Lower leg skin (tissue), 3 donors: ENCODE measurements at regions not wholly inside any gene's neighbourhood (a gene's known extent, or its start where the extent isn't known, plus 50 kb on each side); places are given as distances from the start of the nearest gene placed in this dataset.

Experiments
- CTCF ChIP-seq, 3 donors: fragments of 450-650 bp; IDR thresholded peaks; one replicate each; pipeline ENCODE4 v1.5.1; 2016; ENCODE audit warnings: antibody characterized with exemption in 3 of 3, mild to moderate bottlenecking in 3 of 3, moderate library complexity in 2 of 3
- POLR2A ChIP-seq, 2 donors: fragments of 450-650 bp; IDR thresholded peaks; one replicate each; pipeline ENCODE4 v1.6.1; 2016 to 2017; ENCODE audit warnings: antibody characterized with exemption in 2 of 2, mild to moderate bottlenecking in 1 of 2, moderate library complexity in 1 of 2

- no peak for TF ChIP-seq CTCF (IDR thresholded peaks at IDR 0.05)
- no peak for TF ChIP-seq POLR2A (IDR thresholded peaks at IDR 0.05)
These were observed 384.3 kb upstream of the ACTRT1 start for GRCh38 chrX:128436397-128437103.
